ENCODE measurements at regions not wholly inside any gene's neighbourhood (a gene's known extent, or its start where the extent isn't known, plus 50 kb on each side); places are given as distances from the start of the nearest gene placed in this dataset.
"Not testable (repeated sequence)": the region's sequence is repeated elsewhere in the genome, so short reads cannot be mapped to it uniquely, and the experiment has no call there.

DNA sequence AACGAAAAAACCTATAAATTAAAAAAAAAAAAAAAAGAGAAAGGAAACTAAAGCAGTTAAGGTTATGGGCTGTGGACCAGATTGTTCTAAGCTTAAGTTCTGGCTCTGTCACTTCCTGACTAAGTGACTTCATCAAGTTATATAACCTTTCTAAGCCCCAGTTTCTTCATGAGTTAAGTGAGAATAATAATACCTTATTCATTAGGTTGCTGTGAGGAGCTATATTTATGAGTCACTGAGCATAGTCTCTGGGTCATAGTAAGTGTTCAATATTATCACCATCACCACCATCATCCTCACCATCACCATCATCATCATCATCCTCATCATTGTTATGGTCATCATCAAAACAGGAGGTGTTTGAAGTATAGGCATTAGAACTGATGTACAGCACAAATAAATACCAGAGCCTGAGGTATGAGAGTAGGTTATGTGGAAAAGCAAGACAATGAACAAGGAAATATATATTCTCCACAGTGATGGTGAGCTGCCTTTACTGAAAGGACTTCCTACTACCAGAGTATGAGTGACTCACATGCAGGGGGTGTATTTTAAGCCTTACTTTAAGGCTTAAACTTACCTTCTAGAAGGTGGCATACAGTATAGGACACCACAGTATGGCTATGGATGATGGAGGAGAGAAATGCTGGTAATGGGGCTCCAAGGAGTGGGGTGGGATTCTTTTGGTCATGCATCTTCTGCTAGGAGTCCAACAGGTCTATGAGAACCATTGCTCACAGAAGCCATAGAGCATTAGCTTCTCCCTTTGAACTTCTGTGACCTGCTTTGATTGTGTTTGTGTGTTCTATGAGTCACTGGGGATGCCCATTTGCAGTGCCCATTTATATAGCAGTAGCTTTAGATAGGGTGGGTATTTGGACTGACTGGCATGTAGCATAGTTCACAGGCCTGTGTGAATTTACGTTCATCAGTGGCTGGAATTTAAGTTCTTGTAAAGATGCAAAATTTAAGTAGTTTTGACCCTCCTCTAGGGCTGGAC, 104.4 kb downstream of the KLF5 start:
- no peak for DNase-seq (ENCODE audit: low spot score)

DNA sequence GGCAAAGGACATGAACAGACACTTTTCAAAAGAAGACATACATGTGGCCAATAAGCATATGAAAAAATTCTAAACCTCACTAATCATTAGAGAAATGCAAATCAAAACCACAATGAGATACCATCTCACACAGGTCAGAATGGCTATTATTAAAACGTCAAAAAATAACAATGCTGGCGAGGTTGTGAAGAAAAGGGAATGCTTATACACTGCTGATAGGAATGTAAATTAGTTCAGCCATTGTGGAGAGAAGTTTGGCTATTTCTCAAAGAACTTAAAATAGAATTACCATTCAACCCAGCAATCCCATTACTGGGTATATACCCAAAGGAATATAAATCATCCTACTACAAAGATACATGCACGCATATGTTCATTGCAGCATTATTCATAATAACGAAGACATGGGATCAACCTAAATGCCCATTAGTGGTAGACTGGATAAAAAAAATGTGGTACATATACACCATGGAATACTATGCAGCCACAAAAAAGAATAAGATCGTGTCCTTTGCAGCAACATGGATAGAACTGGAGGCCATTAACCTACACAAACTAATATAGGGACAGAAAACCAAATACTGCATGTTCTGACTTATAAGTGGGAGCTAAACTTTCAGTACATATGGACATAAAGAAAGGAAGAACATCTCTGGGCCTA, 101.7 kb downstream of the KLF5 start:
- not testable (repeated sequence) for DNase-seq (ENCODE audit: low spot score)

DNA sequence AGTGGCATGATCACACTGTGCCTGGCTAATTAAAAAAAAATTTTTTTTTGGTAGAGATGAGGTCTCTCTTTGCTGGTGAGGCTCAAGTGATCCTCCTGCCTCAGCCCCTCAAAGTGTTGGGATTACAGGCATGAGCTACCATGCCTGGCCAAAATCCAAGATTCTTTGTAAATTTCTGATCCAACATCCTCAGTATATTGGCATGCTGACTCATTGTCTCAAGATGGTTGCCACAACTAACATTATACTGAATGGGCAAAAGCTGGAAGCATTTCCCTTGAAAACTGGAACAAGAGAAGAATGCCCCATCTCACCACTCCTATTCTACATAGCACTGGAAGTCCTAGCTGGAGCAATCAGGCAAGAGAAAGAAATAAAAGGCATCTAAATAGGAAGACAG, 100.0 kb downstream of the KLF5 start:
- no peak for DNase-seq (ENCODE audit: low spot score)

DNA sequence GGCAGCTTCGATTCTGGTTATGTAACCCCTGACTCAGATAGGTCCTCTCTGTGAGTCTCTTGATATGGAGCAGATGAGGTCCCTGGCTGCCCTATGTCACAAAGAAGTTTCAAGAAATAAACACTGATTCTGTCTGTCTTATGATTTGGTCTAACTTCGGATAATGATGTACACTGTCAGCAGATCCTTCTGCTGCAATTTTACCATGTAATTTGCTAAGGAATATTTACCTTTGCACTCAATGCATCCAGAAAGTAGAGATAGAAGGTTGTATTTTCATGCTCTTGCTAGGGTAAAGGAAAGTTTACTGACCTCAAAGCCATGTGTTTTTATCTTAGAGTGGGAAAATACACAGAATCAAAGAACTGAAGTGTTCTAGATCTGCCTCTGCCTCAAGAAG, 98.2 kb downstream of the KLF5 start:
- DNase-seq (ENCODE audit: low spot score) = no peak

DNA sequence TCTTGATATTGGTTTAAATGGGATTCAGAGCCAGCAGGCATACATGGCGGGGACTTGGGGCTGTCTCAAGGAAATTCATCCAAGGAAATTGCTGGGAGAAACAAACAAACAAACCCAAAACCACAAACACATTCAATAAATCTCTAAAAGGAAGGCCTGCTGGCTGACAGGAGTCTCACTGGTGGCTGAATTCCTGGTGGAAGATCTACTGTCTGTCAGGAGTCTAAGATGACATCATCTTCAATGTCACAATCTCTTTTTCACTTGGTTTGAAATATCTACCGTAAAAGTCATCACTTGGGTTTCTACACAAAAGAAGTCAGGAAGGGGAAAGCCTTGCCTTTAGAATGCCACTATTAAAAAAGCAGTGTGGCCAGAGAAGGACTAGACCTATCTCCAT, 87.9 kb downstream of the KLF5 start:
- DNase-seq (ENCODE audit: low spot score) = no peak

DNA sequence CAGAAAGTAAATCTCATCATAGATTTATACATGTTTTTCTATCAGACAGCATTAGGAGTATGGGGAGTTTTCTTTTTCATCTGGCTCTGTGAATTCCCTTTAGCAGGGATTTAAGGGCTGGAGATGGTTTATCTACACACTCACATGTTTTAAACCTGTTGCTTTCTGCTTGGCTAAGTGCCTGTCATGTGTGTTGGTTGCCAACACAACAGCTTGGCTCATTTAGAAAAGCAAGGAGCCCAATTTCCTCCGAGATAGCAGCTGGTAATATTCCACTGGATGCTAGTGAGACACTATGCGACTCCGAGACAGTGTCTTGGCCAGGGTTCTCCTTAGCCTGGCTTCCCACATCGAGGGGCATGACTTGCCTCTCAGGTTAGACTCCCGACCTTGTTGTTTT, 83.3 kb downstream of the KLF5 start:
- no peak for DNase-seq (ENCODE audit: low spot score)

DNA sequence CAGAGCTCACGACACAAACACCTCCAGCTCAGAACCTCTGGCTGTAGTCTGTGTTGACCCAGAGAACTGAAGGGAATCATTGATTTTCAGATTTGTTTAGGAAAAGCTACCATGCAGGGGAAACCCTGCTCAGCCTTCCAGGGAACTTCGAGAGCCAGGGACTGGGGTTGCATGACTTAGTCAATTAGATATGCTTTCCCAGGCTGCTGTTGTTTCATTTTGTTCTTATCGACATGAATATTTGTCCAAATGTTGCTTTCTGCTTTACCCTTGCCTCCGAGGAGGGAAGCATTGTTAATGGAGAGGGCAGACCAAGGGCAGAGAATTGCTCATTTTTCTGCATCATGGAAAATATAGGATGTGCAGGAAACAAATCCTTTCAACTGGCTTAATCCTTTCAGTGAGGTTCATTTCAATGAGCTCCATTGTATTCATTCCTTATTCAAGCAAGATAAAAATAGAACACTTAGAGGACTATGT, 82.5 kb downstream of the KLF5 start:
- DNase-seq (ENCODE audit: low spot score) = no peak

DNA sequence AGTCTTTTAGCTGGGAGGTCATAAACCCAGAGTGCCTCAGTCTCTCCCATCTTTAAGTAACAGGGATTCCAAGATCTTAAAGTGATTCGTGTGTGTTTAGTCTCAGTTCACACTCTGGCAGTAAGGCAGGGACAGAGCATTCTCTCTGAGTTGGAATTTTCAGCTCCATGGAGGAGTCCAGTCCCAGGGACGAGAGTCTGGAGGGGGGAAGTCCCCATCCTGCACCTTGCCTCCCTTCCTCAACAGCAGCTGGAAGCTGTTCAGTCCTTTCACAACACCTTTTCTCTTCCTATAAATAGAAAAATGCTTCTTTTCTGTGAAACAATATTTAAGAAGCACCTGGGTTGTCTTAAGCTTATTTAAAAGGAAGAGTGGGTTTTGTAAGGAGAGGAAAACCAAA, 82.0 kb downstream of the KLF5 start:
- no peak for DNase-seq (ENCODE audit: low spot score)

DNA sequence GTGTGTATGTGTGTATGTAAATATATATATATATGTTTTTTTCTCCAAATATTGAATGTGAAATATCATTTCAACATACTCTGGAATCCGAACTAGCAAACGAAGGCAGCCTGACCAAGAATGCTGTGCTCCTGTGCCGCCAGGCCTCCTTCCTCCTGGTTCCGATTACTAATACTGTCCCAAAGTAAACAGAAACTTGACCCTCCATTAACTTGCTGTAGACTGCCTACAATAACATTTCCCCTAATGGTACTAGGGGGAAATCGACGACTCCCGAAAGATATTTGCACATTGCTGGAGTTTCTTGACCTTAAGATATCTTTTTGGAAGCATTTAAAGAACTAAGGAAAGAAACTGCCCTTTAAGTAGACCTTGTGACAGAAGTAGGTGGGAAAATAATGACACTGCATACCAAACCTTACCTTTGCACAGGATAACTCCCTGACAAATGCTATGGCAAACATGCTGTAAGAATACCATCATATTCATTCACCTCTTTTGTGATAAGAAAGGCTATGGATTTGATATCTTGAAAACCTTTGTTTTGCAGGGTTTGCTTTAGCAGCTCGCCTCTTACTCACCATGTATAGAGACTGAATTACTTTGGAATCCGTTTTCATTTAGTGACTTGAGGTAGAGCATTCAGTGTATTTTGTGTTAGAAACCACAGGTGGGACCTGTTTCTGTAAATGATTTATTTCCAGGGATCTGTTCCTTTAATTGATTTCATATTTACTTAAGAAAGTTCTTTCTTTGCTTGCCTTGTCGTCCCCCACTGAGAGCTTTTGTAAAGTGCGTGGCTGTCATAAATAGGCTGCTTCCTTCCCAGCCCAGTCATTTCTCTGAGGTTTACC, 80.1 kb downstream of the KLF5 start:
- peak; percentile 31 for DNase-seq (ENCODE audit: low spot score)

DNA sequence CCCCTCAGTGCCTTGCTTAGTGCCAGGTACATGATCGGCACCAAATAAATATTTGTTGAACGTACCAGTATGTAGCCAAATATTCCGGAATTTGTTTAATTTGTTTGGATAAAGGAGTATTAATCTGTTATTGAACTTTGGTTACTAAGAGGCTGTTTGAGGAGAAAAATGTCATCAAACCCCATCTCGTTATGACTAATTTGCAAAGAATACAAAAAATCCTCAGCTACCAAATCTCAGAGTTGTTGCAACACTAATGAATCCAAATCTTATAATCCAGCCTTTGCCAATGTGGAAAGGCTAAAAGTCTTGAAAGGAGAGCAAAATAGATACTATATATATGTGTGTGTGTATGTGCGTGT, 79.5 kb downstream of the KLF5 start:
- no peak for DNase-seq (ENCODE audit: low spot score)

DNA sequence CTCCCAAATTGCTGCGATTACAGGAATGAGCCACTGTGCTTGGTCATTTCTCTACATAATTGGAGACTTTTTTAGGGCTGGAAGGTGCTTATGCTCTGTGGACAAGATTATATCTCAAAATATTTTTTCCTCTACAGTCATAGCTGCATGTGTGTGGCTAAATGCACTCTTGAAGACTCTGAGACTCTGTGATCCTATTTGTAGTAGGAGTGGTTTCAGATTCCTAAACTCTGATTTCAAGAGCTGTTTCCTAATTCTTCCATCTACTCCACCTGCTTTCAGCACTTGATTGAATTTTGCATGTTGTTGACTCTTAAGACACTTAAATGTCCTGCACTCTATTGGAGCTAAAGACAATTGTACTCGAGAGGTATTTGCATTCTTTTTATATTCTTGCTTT, 78.0 kb downstream of the KLF5 start:
- DNase-seq (ENCODE audit: low spot score) = no peak

DNA sequence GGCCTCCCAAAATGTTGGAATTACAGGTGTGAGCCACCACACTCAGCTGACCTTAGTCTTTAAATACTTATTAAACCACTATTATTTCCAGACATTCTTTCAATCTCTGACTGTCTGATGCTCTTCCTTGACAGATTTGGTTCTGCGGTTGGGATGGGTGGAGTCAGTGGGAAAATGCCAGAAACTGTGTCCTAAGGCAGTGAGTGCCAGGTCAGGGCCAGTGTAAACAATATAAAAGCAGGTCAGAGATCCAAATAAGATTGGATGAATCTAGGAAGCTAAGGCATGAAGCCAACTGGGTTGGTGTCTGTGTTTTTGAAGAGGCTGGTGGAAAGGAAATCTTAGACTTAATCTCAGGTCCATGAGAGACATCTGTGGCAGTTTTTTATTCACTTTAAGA, 74.7 kb downstream of the KLF5 start:
- no peak for DNase-seq (ENCODE audit: low spot score)

DNA sequence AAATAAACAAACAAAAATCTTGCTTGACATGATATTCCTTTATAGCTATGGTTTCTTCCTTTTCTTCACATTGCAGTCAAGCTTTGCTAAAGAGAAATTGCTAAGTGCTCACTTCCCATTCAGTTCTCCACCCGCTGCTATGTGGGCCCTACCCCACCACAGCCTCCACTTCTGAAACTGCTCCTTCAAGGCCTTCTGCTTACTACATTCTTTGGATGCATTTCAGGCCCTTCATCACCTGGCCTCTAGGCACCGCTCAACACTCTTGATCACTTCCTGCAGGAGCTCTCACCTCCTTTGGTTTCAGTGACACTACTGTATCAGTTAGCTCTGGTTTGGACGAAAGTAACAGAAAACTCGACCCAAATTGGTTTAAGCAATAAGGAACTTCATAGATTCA, 72.4 kb downstream of the KLF5 start:
- DNase-seq (ENCODE audit: low spot score) = no peak

DNA sequence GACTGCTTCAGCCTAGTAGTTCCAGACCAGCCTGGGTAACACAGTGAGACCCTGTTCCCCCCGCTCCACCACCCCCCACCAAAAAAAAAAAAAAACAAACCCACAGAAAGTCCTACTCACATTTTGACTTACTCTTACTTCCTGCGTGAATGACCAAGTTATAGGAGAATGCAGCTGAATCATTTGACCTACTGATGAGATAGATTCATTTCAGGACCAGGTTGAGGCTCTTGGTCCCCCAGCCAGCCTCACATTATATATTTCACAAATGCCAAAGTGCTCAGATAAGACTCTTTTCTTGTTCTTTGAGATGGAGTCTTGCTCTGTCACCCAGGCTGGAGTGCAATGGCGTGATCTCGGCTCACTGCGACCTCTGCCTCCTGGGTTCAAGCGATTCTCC, 70.2 kb downstream of the KLF5 start:
- DNase-seq (ENCODE audit: low spot score) = no peak
